DMS53 (cell line): ENCODE measurements at regions not wholly inside any gene's neighbourhood (a gene's known extent, or its start where the extent isn't known, plus 50 kb on each side); places are given as distances from the start of the nearest gene placed in this dataset.
A peak's percentile ranks its signal among the peaks of the same experiment; 100 is the strongest.

Experiments
- DNase-seq: peaks from one replicate; lab custom pipeline; 2025; lab: John Stamatoyannopoulos, UW

GRCh38 chr1:239888639-239889038 lies 203.0 kb upstream of the FMN2 start:
- DNase-seq: no peak

- no peak for DNase-seq
These were observed 199.9 kb upstream of the FMN2 start for GRCh38 chr1:239891621-239892358.

GRCh38 chr1:239892602-239893001 lies 199.1 kb upstream of the FMN2 start:
- DNase-seq: no peak

GRCh38 chr1:239893127-239893731 lies 198.5 kb upstream of the FMN2 start:
- DNase-seq: peak; percentile 32

DNA sequence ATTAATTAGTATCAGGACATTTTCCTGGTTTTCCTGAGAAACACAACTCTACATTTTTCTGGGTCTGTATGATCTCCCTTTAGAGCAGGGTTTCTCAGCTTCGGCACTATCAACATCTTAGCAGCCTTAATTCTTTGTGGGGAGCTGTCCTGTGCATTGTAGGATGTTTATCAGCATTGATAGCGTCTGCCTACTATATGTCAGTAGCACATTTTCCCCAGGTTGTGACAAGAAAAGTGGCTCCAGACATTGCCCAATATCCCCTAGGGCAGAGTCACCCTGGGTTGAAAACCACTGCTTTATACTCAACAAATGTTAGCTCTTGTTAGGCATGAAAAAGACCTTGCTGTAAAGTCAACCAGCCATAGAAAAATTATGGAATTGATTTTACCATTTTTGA lies 195.1 kb upstream of the FMN2 start:
- DNase-seq: no peak

DNA sequence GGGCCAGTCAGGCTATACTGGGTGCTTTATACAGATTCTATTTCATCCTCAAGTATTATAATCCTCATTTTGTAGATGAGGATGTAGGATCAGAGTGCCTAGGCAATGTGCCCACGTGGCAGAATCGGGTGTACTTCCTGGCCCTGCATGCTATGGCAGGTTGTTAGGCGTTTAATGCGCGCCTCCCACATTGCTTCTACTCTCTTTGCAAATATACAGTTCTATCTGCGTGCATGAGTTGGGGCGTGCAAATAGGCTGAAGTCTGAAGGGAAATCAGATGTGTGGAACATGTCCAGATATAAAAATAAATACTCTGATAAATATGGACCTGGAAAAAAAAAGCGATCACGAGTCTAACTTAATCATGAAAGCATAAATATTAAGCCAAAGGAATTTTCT lies 194.7 kb upstream of the FMN2 start:
- no peak for DNase-seq

DNA sequence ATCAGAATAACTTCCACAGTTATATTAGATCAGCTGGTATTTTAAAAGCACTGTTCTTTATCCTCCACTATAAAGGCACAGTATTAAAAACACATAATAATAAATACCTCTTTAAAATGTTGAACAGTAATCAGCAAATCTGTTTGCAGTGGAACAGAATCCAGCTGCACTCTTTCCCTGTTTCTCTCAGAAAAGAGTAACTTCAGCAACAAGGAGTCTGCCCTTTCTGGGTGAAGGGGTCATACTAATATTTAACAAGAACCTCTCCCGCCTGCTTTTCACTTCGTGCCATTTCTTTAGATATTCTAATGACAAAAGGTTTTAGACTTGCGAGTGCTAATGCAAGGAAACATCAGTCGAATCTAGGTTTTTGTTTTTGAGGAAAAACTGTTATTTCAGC lies 194.2 kb upstream of the FMN2 start:
- no peak for DNase-seq

- peak; percentile 92 for DNase-seq
These were observed 193.5 kb upstream of the FMN2 start for GRCh38 chr1:239898062-239898730.

GRCh38 chr1:239899747-239900146 lies 191.9 kb upstream of the FMN2 start:
- no peak for DNase-seq

GRCh38 chr1:239906394-239906793 lies 185.3 kb upstream of the FMN2 start:
- DNase-seq: no peak

- no peak for DNase-seq
These were observed 181.8 kb upstream of the FMN2 start for GRCh38 chr1:239909898-239910297.

DNA sequence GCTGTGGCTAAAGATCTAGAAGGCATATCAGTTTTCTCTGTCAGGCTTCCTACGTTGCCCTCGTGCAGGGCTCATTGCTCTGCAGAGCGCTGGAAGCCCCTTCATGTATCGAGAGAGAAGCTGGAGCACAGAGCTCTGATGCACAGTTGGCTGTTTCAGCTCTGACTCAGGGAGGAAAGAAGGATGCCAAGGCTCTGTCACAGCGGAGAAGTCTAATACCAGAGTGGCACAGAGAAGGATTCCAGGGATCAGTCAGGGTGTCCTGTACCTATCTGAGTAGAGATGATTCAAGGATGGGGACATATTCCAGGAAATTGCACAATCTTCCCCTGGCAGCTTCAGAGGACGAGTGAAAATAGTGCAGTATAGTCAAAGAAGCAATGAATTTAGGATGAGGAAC lies 179.2 kb upstream of the FMN2 start:
- DNase-seq: no peak

DNA sequence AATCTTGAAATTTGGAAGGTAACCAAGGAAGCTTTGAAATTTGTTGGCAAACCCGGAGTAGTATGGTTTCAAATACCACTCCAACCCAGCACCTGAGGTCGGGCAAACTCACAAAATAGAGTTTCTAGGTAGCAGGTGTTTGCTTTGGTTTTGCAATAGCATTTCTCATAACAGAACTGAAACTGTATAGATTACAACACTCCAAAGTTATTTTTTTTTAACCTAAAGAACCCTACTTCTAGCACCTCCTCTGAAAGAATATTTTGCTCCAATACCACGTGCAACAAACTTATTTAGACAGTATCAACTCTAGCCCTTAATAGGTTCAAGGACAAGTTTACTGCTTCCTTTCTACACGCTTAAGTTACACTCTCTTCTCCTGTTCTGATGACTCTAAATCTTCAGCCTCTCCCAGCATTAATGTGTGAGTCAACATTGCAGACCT lies 178.5 kb upstream of the FMN2 start:
- DNase-seq: no peak

DNA sequence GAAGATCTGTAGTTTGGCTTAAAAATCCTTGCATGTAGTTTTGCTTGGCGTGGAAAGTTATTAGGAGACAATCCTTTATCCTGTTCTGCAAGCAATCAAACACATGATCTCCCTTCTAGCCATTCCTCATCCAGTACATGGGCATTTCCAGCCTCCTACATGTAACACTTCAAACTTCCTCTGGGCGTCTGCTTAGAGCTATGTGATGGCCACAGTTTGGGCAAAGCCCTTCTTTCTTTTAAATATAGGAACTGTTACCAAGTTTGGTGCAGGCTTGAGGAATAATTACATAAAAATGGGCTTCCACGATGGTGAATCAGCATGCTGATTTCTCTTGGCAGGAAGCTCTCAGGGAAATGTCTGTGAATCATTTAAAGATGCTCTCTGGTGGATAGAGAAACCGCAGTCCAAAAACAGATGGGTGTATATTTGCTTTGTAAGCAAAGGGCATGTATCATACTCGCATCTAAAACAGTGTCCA lies 176.9 kb upstream of the FMN2 start:
- peak; percentile 8 for DNase-seq

GRCh38 chr1:239918634-239919033 lies 173.0 kb upstream of the FMN2 start:
- no peak for DNase-seq

DNA sequence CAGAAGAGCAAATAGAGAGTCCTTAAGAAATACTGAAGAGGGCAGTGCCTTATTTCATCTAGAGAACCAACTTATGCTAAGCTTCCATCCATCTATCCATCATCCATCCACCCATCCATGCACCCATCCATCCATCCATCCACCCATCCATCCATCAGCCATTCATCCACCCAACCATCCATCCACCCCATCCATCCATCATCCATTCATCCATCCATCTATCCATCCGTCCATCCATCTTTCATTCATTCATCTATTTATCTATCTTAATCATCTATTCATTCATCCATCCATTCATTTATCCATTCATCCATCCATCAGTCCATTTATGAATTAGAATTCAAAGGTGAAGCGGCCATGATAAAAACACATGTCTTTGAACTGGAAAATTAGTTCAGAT lies 171.5 kb upstream of the FMN2 start:
- no peak for DNase-seq

DNA sequence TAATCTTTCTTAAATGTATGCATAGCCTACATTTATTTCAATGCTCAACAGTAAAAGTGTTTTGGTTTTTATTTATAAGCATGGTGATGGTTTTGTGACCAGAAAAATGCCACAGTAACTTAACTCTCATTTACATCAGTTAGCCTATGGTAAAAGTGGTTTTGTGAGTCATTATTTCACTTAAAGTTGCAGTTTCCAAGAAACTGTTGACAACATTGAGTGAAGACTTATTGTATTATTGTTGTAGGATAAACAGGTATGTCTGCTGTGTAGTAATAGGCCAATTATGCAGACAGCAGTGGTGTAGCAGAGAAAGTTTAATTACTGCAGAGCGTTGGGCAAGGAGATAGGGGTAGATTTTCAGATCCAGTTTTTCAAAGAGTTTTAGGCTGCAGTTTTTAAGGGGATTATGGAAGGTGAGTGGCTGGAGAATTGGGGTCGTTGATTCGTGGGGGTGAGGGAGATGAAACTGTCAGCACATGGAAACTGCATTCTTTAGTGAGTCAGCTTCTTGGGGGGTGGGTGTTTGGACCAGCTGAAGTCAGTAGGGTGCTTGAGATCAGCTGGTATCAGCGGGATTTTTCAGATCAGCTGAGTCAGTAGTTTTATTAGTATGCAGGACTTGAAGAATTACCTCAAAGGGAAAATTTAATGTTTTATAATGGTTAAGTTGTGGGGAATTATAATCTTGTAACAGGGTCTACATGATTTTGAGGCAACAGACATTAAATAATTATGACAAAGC lies 168.7 kb upstream of the FMN2 start:
- DNase-seq: no peak

- no peak for DNase-seq
These were observed 166.8 kb upstream of the FMN2 start for GRCh38 chr1:239924741-239925350.

DNA sequence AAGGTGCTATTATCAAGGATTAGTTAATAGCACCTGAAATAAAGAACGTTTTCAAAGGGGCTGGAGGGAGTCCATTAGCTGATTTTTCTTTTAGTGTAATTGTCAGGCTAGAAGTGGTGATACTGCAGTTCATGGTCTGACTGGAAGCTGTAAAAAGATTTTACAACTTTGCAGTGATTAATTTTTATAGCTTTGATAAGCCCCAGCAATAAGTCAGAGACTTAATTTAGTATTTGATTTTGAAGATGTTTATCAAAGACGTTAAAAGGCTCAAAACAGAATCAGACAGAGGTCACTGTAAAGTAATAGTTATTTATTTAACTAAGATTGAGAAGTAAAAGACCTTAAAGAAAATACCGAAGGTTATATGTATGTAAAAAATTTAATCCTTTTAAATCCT lies 165.5 kb upstream of the FMN2 start:
- DNase-seq: no peak

DNA sequence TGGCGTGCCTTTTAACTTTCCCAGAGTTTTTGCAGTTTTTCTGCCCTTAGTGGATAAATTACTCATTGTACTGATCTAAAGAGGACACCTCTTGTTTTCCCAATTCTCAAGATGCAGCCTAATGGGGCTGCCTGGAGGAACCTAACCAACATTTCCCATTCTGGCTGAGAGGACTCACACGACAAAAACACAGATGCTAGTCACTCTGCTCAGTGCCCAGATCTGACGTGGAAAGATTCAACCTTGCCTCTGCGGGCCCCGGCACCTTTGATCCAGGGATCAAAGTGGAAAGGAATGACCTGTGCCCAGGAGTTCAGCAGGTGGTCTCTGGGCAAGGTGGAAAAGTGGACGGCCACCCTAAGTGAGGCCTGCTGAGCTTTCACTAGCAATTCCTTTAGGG lies 162.4 kb upstream of the FMN2 start:
- no peak for DNase-seq

GRCh38 chr1:239930686-239931262 lies 160.9 kb upstream of the FMN2 start:
- DNase-seq: no peak

GRCh38 chr1:239931341-239931740 lies 160.3 kb upstream of the FMN2 start:
- DNase-seq: no peak
